LNCaP clone FGC (cell line): ENCODE measurements at regions not wholly inside any gene's neighbourhood (a gene's known extent, or its start where the extent isn't known, plus 50 kb on each side); places are given as distances from the start of the nearest gene placed in this dataset.

Experiments
- DNase-seq: peaks from one replicate; pipeline ENCODE4 v3.0.0-alpha.2; 2011; ENCODE audit warnings: low read depth
- H3K4me3 ChIP-seq: 2 replicates; pipeline ENCODE4 v1.5.1; 2011; ENCODE audit warnings: mild to moderate bottlenecking, low read depth, low read length, control low read depth
- TF ChIP-seq, protein P1 (sequence below): IDR thresholded peaks from 2 replicates; pipeline ENCODE4 v1.5.1; 2012; ENCODE audit warnings: mild to moderate bottlenecking; ENCODE audit not compliant: control insufficient read depth, insufficient read depth; ENCODE audit errors: extremely low read depth

DNA sequence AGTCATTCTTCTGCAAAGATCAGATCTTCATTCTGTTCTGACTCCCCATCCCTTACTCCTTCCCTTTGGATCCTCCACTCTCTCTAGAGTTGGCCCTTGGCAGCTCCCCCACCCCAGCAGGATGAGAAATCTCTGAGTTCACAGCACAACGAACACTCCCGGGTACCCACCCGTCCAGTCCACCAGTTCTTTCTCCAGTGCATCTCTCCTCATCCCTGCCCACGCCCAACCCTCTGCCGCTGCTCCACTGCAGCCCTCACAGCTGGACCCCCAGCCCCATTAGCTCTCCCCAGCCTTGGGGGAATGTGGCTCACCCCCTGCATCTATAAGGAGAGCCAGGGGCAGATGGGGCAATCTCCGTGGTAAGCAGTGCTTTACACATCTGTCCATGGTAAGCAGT is 125.7 kb downstream of the MATN1 start:
- no peak overlapping the region for H3K4me3 ChIP-seq
- TF ChIP-seq, protein P1, sequence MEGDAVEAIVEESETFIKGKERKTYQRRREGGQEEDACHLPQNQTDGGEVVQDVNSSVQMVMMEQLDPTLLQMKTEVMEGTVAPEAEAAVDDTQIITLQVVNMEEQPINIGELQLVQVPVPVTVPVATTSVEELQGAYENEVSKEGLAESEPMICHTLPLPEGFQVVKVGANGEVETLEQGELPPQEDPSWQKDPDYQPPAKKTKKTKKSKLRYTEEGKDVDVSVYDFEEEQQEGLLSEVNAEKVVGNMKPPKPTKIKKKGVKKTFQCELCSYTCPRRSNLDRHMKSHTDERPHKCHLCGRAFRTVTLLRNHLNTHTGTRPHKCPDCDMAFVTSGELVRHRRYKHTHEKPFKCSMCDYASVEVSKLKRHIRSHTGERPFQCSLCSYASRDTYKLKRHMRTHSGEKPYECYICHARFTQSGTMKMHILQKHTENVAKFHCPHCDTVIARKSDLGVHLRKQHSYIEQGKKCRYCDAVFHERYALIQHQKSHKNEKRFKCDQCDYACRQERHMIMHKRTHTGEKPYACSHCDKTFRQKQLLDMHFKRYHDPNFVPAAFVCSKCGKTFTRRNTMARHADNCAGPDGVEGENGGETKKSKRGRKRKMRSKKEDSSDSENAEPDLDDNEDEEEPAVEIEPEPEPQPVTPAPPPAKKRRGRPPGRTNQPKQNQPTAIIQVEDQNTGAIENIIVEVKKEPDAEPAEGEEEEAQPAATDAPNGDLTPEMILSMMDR: no peak
- DNase-seq: no peak

DNA sequence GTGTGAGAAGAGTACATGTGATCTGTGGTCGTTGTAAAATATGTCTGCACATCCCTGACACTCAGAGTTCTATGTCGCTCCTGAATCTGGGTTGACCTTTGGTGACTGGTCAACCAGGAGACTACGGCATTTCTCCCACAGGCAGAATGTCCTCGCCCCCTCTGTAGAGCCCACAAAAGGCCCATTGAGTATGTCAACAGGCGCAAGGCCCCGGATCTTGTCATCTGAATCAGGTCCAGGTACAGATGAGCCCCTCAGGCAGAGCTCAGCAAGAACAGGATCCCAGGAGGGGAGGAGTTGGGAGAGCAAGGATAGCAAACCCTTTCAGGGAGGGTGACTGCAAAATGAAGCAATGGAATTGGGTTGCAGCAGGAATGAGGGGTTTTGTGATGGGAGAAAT is 126.5 kb downstream of the MATN1 start:
- H3K4me3 ChIP-seq: no peak overlapping the region
- no peak for DNase-seq
- TF ChIP-seq, protein P1: no peak

- H3K4me3 ChIP-seq: no peak overlapping the region
- DNase-seq: no peak
- TF ChIP-seq, protein P1: no peak
These were observed 126.9 kb downstream of the MATN1 start for GRCh38 chr1:30596470-30596869.

GRCh38 chr1:30589083-30589482 is 134.3 kb downstream of the MATN1 start:
- DNase-seq: no peak
- TF ChIP-seq, protein P1: no peak
- no peak overlapping the region for H3K4me3 ChIP-seq

- no peak overlapping the region for H3K4me3 ChIP-seq
- DNase-seq: no peak
- TF ChIP-seq, protein P1: no peak
These were observed 134.9 kb downstream of the MATN1 start for GRCh38 chr1:30588311-30589073.

- TF ChIP-seq, protein P1: no peak
- no peak overlapping the region for H3K4me3 ChIP-seq
- no peak for DNase-seq
These were observed 136.7 kb downstream of the MATN1 start for GRCh38 chr1:30586671-30587070.

GRCh38 chr1:30579580-30579979 is 143.8 kb downstream of the MATN1 start:
- no peak overlapping the region for H3K4me3 ChIP-seq
- DNase-seq: no peak
- TF ChIP-seq, protein P1: no peak
